ENCODE measurements at regions not wholly inside any gene's neighbourhood (a gene's known extent, or its start where the extent isn't known, plus 50 kb on each side); places are given as distances from the start of the nearest gene placed in this dataset.

GRCh38 chr5:72662305-72662704, 154.2 kb upstream of the TNPO1 start:
- H3K4ac ChIP-seq (ENCODE audit: low read depth in 1 of 2, low read length in 2 of 2): no peak overlapping the region
- WGBS: 80% methylated on average over 1 of the region's 3 CpGs
- no peak overlapping the region for H3K18ac ChIP-seq (ENCODE audit: low read depth in 1 of 2, low read length in 2 of 2)

GRCh38 chr5:72661405-72661804, 154.2 kb upstream of the ZNF366 start:
- WGBS: 46% methylated on average over 2 of the region's 2 CpGs

More at GRCh38 chr5:72662305-72662704, 154.2 kb upstream of the TNPO1 start:
- Histone ChIP-seq H3K27me3 (ENCODE audit: control insufficient read depth in 1 of 2, insufficient read depth in 1 of 2, low read length in 2 of 2) (peaks cover 0 to 17% of the 10 kb centered on the region in 2 experiments), H3K9me3 (ENCODE audit: control insufficient read depth, low read length) (no peaks in the 10 kb centered on the region), H2AFZ (ENCODE audit: low read depth, low read length) (no peak overlapping the region), H3K36me3 (ENCODE audit: control insufficient read depth in 1 of 2, insufficient read depth in 2 of 2, low read depth in 1 of 2, low read length in 2 of 2) (no peaks in the 10 kb centered on the region), H4K8ac (ENCODE audit: low read length) (no peak overlapping the region), H3K4me1 (ENCODE audit: control insufficient read depth, insufficient read depth, low read depth, low read length) (peaks cover 5% of the 10 kb centered on the region), H2AK5ac (ENCODE audit: low read length, severe bottlenecking) (no peak overlapping the region), H2BK120ac (ENCODE audit: low read depth, low read length) (no peak overlapping the region), H4K91ac (ENCODE audit: low read length) (no peak overlapping the region), H3K9ac (ENCODE audit: low read length) (no peak overlapping the region), H3K4me3 (ENCODE audit: insufficient read depth in 1 of 2, low read depth in 1 of 2, low read length in 2 of 2) (no peak overlapping the region), H3K23ac (ENCODE audit: low read length in 2 of 2) (no peak overlapping the region), H3K27ac (ENCODE audit: low read length, poor library complexity, severe bottlenecking) (no peak overlapping the region), H3K4me2 (ENCODE audit: low read length, poor library complexity, severe bottlenecking) (no peak overlapping the region), H2BK5ac (ENCODE audit: low read depth, low read length, poor library complexity, severe bottlenecking) (no peak overlapping the region), H2BK12ac (ENCODE audit: low read length in 2 of 2) (no peak overlapping the region), H3K79me1 (replicated peaks; ENCODE audit: low read length, poor library complexity, severe bottlenecking) (no peaks in the 10 kb centered on the region), H3K14ac (ENCODE audit: low read length in 2 of 2) (no peak overlapping the region), H2BK15ac (ENCODE audit: low read depth, poor library complexity, severe bottlenecking) (no peak overlapping the region)
- DNase-seq: no peak

GRCh38 chr5:72659726-72660125, 152.5 kb upstream of the ZNF366 start:
- DNase-seq: no peak
- Histone ChIP-seq H2BK15ac (ENCODE audit: low read depth, poor library complexity, severe bottlenecking) (no peak overlapping the region), H2BK120ac (ENCODE audit: low read depth, low read length) (no peak overlapping the region), H2BK12ac (ENCODE audit: low read length in 2 of 2) (no peak overlapping the region), H3K27me3 (ENCODE audit: control insufficient read depth in 1 of 2, insufficient read depth in 1 of 2, low read length in 2 of 2) (peaks cover 0 to 17% of the 10 kb centered on the region in 2 experiments), H2AFZ (ENCODE audit: low read depth, low read length) (no peak overlapping the region), H4K8ac (ENCODE audit: low read length) (no peak overlapping the region), H2AK5ac (ENCODE audit: low read length, severe bottlenecking) (no peak overlapping the region), H3K4ac (ENCODE audit: low read depth in 1 of 2, low read length in 2 of 2) (no peak overlapping the region), H3K23ac (ENCODE audit: low read length in 2 of 2) (no peak overlapping the region), H3K14ac (ENCODE audit: low read length in 2 of 2) (no peak overlapping the region), H3K4me2 (ENCODE audit: low read length, poor library complexity, severe bottlenecking) (no peak overlapping the region), H4K91ac (ENCODE audit: low read length) (no peak overlapping the region), H3K9me3 (ENCODE audit: control insufficient read depth, low read length) (no peaks in the 10 kb centered on the region), H3K18ac (ENCODE audit: low read depth in 1 of 2, low read length in 2 of 2) (no peak overlapping the region), H3K9ac (ENCODE audit: low read length) (no peak overlapping the region), H3K36me3 (ENCODE audit: control insufficient read depth in 1 of 2, insufficient read depth in 2 of 2, low read depth in 1 of 2, low read length in 2 of 2) (no peaks in the 10 kb centered on the region), H3K4me3 (ENCODE audit: insufficient read depth in 1 of 2, low read depth in 1 of 2, low read length in 2 of 2) (no peak overlapping the region), H3K79me1 (replicated peaks; ENCODE audit: low read length, poor library complexity, severe bottlenecking) (no peaks in the 10 kb centered on the region), H3K27ac (ENCODE audit: low read length, poor library complexity, severe bottlenecking) (no peak overlapping the region), H3K4me1 (ENCODE audit: control insufficient read depth, insufficient read depth, low read depth, low read length) (peaks cover 5% of the 10 kb centered on the region), H2BK5ac (ENCODE audit: low read depth, low read length, poor library complexity, severe bottlenecking) (no peak overlapping the region)
- WGBS: 94% methylated on average over 4 of the region's 4 CpGs

More at GRCh38 chr5:72661405-72661804, 154.2 kb upstream of the ZNF366 start:
- Histone ChIP-seq H2BK5ac (ENCODE audit: low read depth, low read length, poor library complexity, severe bottlenecking) (no peak overlapping the region), H3K14ac (ENCODE audit: low read length in 2 of 2) (no peak overlapping the region), H3K4me3 (ENCODE audit: insufficient read depth in 1 of 2, low read depth in 1 of 2, low read length in 2 of 2) (no peak overlapping the region), H3K79me1 (replicated peaks; ENCODE audit: low read length, poor library complexity, severe bottlenecking) (no peaks in the 10 kb centered on the region), H4K91ac (ENCODE audit: low read length) (no peak overlapping the region), H3K4ac (ENCODE audit: low read depth in 1 of 2, low read length in 2 of 2) (no peak overlapping the region), H2AK5ac (ENCODE audit: low read length, severe bottlenecking) (no peak overlapping the region), H2AFZ (ENCODE audit: low read depth, low read length) (no peak overlapping the region), H3K9ac (ENCODE audit: low read length) (no peak overlapping the region), H3K4me1 (ENCODE audit: control insufficient read depth, insufficient read depth, low read depth, low read length) (peaks cover 5% of the 10 kb centered on the region), H2BK12ac (ENCODE audit: low read length in 2 of 2) (no peak overlapping the region), H2BK15ac (ENCODE audit: low read depth, poor library complexity, severe bottlenecking) (no peak overlapping the region), H3K23ac (ENCODE audit: low read length in 2 of 2) (no peak overlapping the region), H3K9me3 (ENCODE audit: control insufficient read depth, low read length) (no peaks in the 10 kb centered on the region), H3K18ac (ENCODE audit: low read depth in 1 of 2, low read length in 2 of 2) (no peak overlapping the region), H3K4me2 (ENCODE audit: low read length, poor library complexity, severe bottlenecking) (no peak overlapping the region), H4K8ac (ENCODE audit: low read length) (no peak overlapping the region), H3K27ac (ENCODE audit: low read length, poor library complexity, severe bottlenecking) (no peak overlapping the region), H2BK120ac (ENCODE audit: low read depth, low read length) (no peak overlapping the region), H3K27me3 (ENCODE audit: control insufficient read depth in 1 of 2, insufficient read depth in 1 of 2, low read length in 2 of 2) (peaks cover 0 to 17% of the 10 kb centered on the region in 2 experiments), H3K36me3 (ENCODE audit: control insufficient read depth in 1 of 2, insufficient read depth in 2 of 2, low read depth in 1 of 2, low read length in 2 of 2) (no peaks in the 10 kb centered on the region)
- DNase-seq: peak; percentile 41

- H2AFZ ChIP-seq (ENCODE audit: low read depth, low read length): no peak overlapping the region
- no peaks in the 10 kb centered on the region for H3K9me3 ChIP-seq (ENCODE audit: control insufficient read depth, low read length)
- no peak overlapping the region for H2BK5ac ChIP-seq (ENCODE audit: low read depth, low read length, poor library complexity, severe bottlenecking)
- no peak overlapping the region for H2AK5ac ChIP-seq (ENCODE audit: low read length, severe bottlenecking)
- peak; percentile 24 for DNase-seq
- H4K8ac ChIP-seq (ENCODE audit: low read length): no peak overlapping the region
- H4K91ac ChIP-seq (ENCODE audit: low read length): no peak overlapping the region
- H3K36me3 ChIP-seq (ENCODE audit: control insufficient read depth in 1 of 2, insufficient read depth in 2 of 2, low read depth in 1 of 2, low read length in 2 of 2): no peaks in the 10 kb centered on the region
- H3K4me1 ChIP-seq (ENCODE audit: control insufficient read depth, insufficient read depth, low read depth, low read length): peaks cover 5% of the 10 kb centered on the region
- H3K23ac ChIP-seq (ENCODE audit: low read length in 2 of 2): no peak overlapping the region
- no peak overlapping the region for H3K27ac ChIP-seq (ENCODE audit: low read length, poor library complexity, severe bottlenecking)
- H3K18ac ChIP-seq (ENCODE audit: low read depth in 1 of 2, low read length in 2 of 2): no peak overlapping the region
- H3K14ac ChIP-seq (ENCODE audit: low read length in 2 of 2): no peak overlapping the region
- H3K27me3 ChIP-seq (ENCODE audit: control insufficient read depth in 1 of 2, insufficient read depth in 1 of 2, low read length in 2 of 2): peaks cover 0 to 17% of the 10 kb centered on the region in 2 experiments
- no peak overlapping the region for H2BK12ac ChIP-seq (ENCODE audit: low read length in 2 of 2)
- no peaks in the 10 kb centered on the region for H3K79me1 ChIP-seq (replicated peaks; ENCODE audit: low read length, poor library complexity, severe bottlenecking)
- no peak overlapping the region for H3K4me2 ChIP-seq (ENCODE audit: low read length, poor library complexity, severe bottlenecking)
- no peak overlapping the region for H3K4me3 ChIP-seq (ENCODE audit: insufficient read depth in 1 of 2, low read depth in 1 of 2, low read length in 2 of 2)
- no peak overlapping the region for H2BK15ac ChIP-seq (ENCODE audit: low read depth, poor library complexity, severe bottlenecking)
- no peak overlapping the region for H2BK120ac ChIP-seq (ENCODE audit: low read depth, low read length)
- H3K4ac ChIP-seq (ENCODE audit: low read depth in 1 of 2, low read length in 2 of 2): no peak overlapping the region
- no peak overlapping the region for H3K9ac ChIP-seq (ENCODE audit: low read length)
- 99% methylated on average over 4 of the region's 4 CpGs for WGBS
Observed at GRCh38 chr5:72658761-72659540, 151.7 kb upstream of the ZNF366 start.

All from mesenchymal stem cell (in vitro differentiated cells and primary cell).